Stomach (tissue), 4 donors: ENCODE measurements at regions not wholly inside any gene's neighbourhood (a gene's known extent, or its start where the extent isn't known, plus 50 kb on each side); places are given as distances from the start of the nearest gene placed in this dataset.

Experiments used
- CTCF ChIP-seq, 7 experiments: fragments of 450-650 bp in 4 of 7; fragments of 200-600 bp in 3 of 7; sonication (generic) in 3 of 7; IDR thresholded peaks; one replicate each; pipeline ENCODE4 v1.5.1; 2016 to 2019; ENCODE audit warnings: antibody characterized with exemption in 7 of 7, control low read depth in 2 of 7, mild to moderate bottlenecking in 1 of 7
- EP300 ChIP-seq: sonication (generic); formaldehyde crosslinking; IDR thresholded peaks from one replicate; pipeline ENCODE4 v1.6.1; 2017; ENCODE audit warnings: antibody characterized with exemption

GRCh38 chr9:118957585-118957984 lies 411.6 kb downstream of the BRINP1 start:
- no peak for TF ChIP-seq EP300
- no peak for TF ChIP-seq CTCF (IDR thresholded peaks at IDR 0.05)
